WTC11 (cell line): ENCODE measurements at regions not wholly inside any gene's neighbourhood (a gene's known extent, or its start where the extent isn't known, plus 50 kb on each side); places are given as distances from the start of the nearest gene placed in this dataset.
A peak's percentile ranks its signal among the peaks of the same experiment; 100 is the strongest.

Experiments
- ATAC-seq: fragments of 200-7000 bp; cut with Tn5 transposase; 2 replicates; pipeline ENCODE4 v1.10.0; 2021; ENCODE audit warnings: mild to moderate bottlenecking, moderate library complexity
- CTCF ChIA-PET: fragments of 300-600 bp; sonication (Branson Sonifier 250); formaldehyde crosslinking; loops from one replicate; lab custom pipeline; 2021; ENCODE audit warnings: antibody characterized with exemption; lab: Charles Lee
- POLR2A ChIA-PET: fragments of 350-600 bp; sonication (Branson Sonifier 250); formaldehyde crosslinking; loops from one replicate; lab custom pipeline; 2021; ENCODE audit warnings: antibody characterized with exemption; lab: Charles Lee
- DNase-seq: peaks from one replicate; pipeline ENCODE4 v3.0.0; 2021; ENCODE audit warnings: low spot score
- H3K27ac Mint-ChIP-seq: 2 replicates; pipeline ENCODE4 v1.8.0; 2021; ENCODE audit warnings: mixed read lengths
- H3K27me3 Mint-ChIP-seq: 2 replicates; pipeline ENCODE4 v1.8.0; 2021; ENCODE audit warnings: low read depth, mild to moderate bottlenecking, moderate library complexity, mixed read lengths
- H3K36me3 Mint-ChIP-seq: 2 replicates; pipeline ENCODE4 v1.8.0; 2021; ENCODE audit warnings: mixed read lengths
- H3K4me1 Mint-ChIP-seq: 2 replicates; pipeline ENCODE4 v1.8.0; 2022; ENCODE audit warnings: mixed read lengths
- H3K4me3 Mint-ChIP-seq: 2 replicates; pipeline ENCODE4 v1.8.0; 2021; ENCODE audit warnings: mild to moderate bottlenecking, moderate library complexity, mixed read lengths
- H3K9me3 Mint-ChIP-seq: 2 replicates; pipeline ENCODE4 v1.8.0; 2021; ENCODE audit warnings: mixed read lengths
- AR ChIP-seq: fragments of 250-450 bp; sonication (Bioruptor Pico); IDR thresholded peaks from 2 replicates; pipeline ENCODE4 v1.9.0; 2021; ENCODE audit warnings: mild to moderate bottlenecking
- ATF2 ChIP-seq: sonication (generic); formaldehyde crosslinking; IDR thresholded peaks from 2 replicates; pipeline ENCODE4 v1.8.1; 2022; ENCODE audit warnings: low read depth, missing genetic modification reagents, borderline replicate concordance
- ATF6 ChIP-seq: sonication (generic); formaldehyde crosslinking; IDR thresholded peaks from 2 replicates; pipeline ENCODE4 v1.8.1; 2023; ENCODE audit warnings: mild to moderate bottlenecking, missing genetic modification reagents
- E2F5 ChIP-seq: sonication (generic); formaldehyde crosslinking; IDR thresholded peaks from 2 replicates; pipeline ENCODE4 v1.8.1; 2022; ENCODE audit warnings: mild to moderate bottlenecking, moderate library complexity, missing genetic modification reagents
- FOXJ3 ChIP-seq: sonication (generic); formaldehyde crosslinking; IDR thresholded peaks from 2 replicates; pipeline ENCODE4 v1.9.0; 2021; ENCODE audit warnings: missing genetic modification reagents, mild to moderate bottlenecking, borderline replicate concordance
- FOXK1 ChIP-seq: sonication (generic); formaldehyde crosslinking; IDR thresholded peaks from 2 replicates; pipeline ENCODE4 v1.8.0; 2022; ENCODE audit warnings: mild to moderate bottlenecking, moderate library complexity, missing genetic modification reagents
- FOXP1 ChIP-seq: sonication (generic); formaldehyde crosslinking; IDR thresholded peaks from 2 replicates; pipeline ENCODE4 v1.8.0; 2022; ENCODE audit warnings: missing genetic modification reagents, mild to moderate bottlenecking, moderate library complexity, borderline replicate concordance
- GRHL2 ChIP-seq: fragments of 250-450 bp; sonication (Bioruptor Pico); IDR thresholded peaks from 2 replicates; pipeline ENCODE4 v1.8.0; 2022; ENCODE audit warnings: mild to moderate bottlenecking, moderate library complexity; ENCODE audit not compliant: insufficient replicate concordance, severe bottlenecking
- GTF2I ChIP-seq: fragments of 250-450 bp; sonication (Bioruptor Pico); conservative IDR thresholded peaks from 2 replicates; pipeline ENCODE4 v1.4.0; 2021; ENCODE audit warnings: mild to moderate bottlenecking
- HMGA2 ChIP-seq: fragments of 250-450 bp; sonication (Bioruptor Pico); IDR thresholded peaks from 2 replicates; pipeline ENCODE4 v1.4.0; 2021; ENCODE audit warnings: mild to moderate bottlenecking, moderate library complexity
- KAT7 ChIP-seq: sonication (generic); formaldehyde crosslinking; IDR thresholded peaks from 2 replicates; pipeline ENCODE4 v1.8.1; 2023; ENCODE audit warnings: missing genetic modification reagents, mild to moderate bottlenecking, borderline replicate concordance
- OVOL2 ChIP-seq: fragments of 250-450 bp; sonication (Bioruptor Pico); IDR thresholded peaks from 2 replicates; pipeline ENCODE4 v1.9.0; 2021; ENCODE audit warnings: mild to moderate bottlenecking, borderline replicate concordance
- PRDM15 ChIP-seq: sonication (generic); formaldehyde crosslinking; IDR thresholded peaks from 2 replicates; pipeline ENCODE4 v1.8.0; 2022; ENCODE audit warnings: missing genetic modification reagents
- PREB ChIP-seq: sonication (generic); formaldehyde crosslinking; IDR thresholded peaks from 2 replicates; pipeline ENCODE4 v1.8.1; 2022; ENCODE audit warnings: mild to moderate bottlenecking, missing genetic modification reagents, moderate library complexity, borderline replicate concordance
- TCF7 ChIP-seq: sonication (generic); formaldehyde crosslinking; IDR thresholded peaks from 2 replicates; pipeline ENCODE4 v1.8.0; 2022; ENCODE audit warnings: mild to moderate bottlenecking, low read depth, missing genetic modification reagents, moderate library complexity
- TEAD4 ChIP-seq: sonication (generic); formaldehyde crosslinking; IDR thresholded peaks from 2 replicates; pipeline ENCODE4 v1.8.0; 2022; ENCODE audit warnings: mild to moderate bottlenecking, missing genetic modification reagents
- ZNF121 ChIP-seq: sonication (generic); formaldehyde crosslinking; IDR thresholded peaks from 2 replicates; pipeline ENCODE4 v1.8.0; 2023; ENCODE audit warnings: missing genetic modification reagents
- ZNF138 ChIP-seq: sonication (generic); formaldehyde crosslinking; conservative IDR thresholded peaks from 2 replicates; pipeline ENCODE4 v1.8.1; 2022; ENCODE audit warnings: mild to moderate bottlenecking, moderate library complexity, missing genetic modification reagents
- ZNF263 ChIP-seq: sonication (generic); formaldehyde crosslinking; IDR thresholded peaks from 2 replicates; pipeline ENCODE4 v1.8.1; 2022; ENCODE audit warnings: low read depth, mild to moderate bottlenecking, moderate library complexity, missing genetic modification reagents
- ZNF396 ChIP-seq: fragments of 250-450 bp; sonication (Bioruptor Pico); IDR thresholded peaks from 2 replicates; pipeline ENCODE4 v1.8.0; 2021; ENCODE audit warnings: mild to moderate bottlenecking, moderate library complexity, borderline replicate concordance
- ZNF512 ChIP-seq: sonication (generic); formaldehyde crosslinking; IDR thresholded peaks from 2 replicates; pipeline ENCODE4 v1.8.1; 2022; ENCODE audit warnings: missing genetic modification reagents, borderline replicate concordance

- no peak overlapping the region for H3K27ac Mint-ChIP-seq
- POLR2A ChIA-PET = no interaction called here
- CTCF ChIA-PET = interaction anchor here (0.7 to 1.8 kb wide), 4 partner anchors 29 to 449 kb away, joined by 3 to 9 read pairs (median 3); no protein-coding TSS in a partner anchor
- H3K4me3 Mint-ChIP-seq = peak overlapping the region; percentile 71
- H3K27me3 Mint-ChIP-seq = peaks cover 32% of the 10 kb centered on the region
- peaks cover 28% of the 10 kb centered on the region for H3K4me1 Mint-ChIP-seq
- H3K36me3 Mint-ChIP-seq = no peaks in the 10 kb centered on the region
- no peaks in the 10 kb centered on the region for H3K9me3 Mint-ChIP-seq
- DNase-seq = peak; percentile 47
- ATAC-seq = peak; percentile 66
- no peak for TF ChIP-seq FOXK1 (CRISPR knock-in tag)
- TF ChIP-seq ZNF263 (CRISPR knock-in tag) = no peak
- TF ChIP-seq ZNF512 (CRISPR knock-in tag) = no peak
- TF ChIP-seq AR = no peak
- no peak for TF ChIP-seq E2F5 (CRISPR knock-in tag)
- no peak for TF ChIP-seq FOXJ3
- TF ChIP-seq ZNF138 (CRISPR knock-in tag) = no peak
- TF ChIP-seq GTF2I (CRISPR knock-in tag) = peak; percentile 69; the same call in 1 of the 2 replicates
- no peak for TF ChIP-seq KAT7 (CRISPR knock-in tag)
- TF ChIP-seq FOXP1 (CRISPR knock-in tag) = peak; percentile 42; the same call in 1 of the 2 replicates
- no peak for TF ChIP-seq ZNF396 (CRISPR knock-in tag)
- no peak for TF ChIP-seq GRHL2 (CRISPR knock-in tag)
- TF ChIP-seq TEAD4 (CRISPR knock-in tag) = no peak
- no peak for TF ChIP-seq HMGA2 (CRISPR knock-in tag)
- TF ChIP-seq PRDM15 (CRISPR knock-in tag) = no peak
- no peak for TF ChIP-seq ATF6 (CRISPR knock-in tag)
- no peak for TF ChIP-seq ATF2 (CRISPR knock-in tag)
- no peak for TF ChIP-seq OVOL2 (CRISPR knock-in tag)
- TF ChIP-seq PREB (CRISPR knock-in tag) = no peak
- no peak for TF ChIP-seq ZNF121 (CRISPR knock-in tag)
- TF ChIP-seq TCF7 (CRISPR knock-in tag) = no peak; the same call in 1 of the 2 replicates
These were observed 104.6 kb upstream of the PWP1 start for GRCh38 chr12:107580750-107581618.
